ENCODE measurements at regions not wholly inside any gene's neighbourhood (a gene's known extent, or its start where the extent isn't known, plus 50 kb on each side); places are given as distances from the start of the nearest gene placed in this dataset.
"Not testable (repeated sequence)": the region's sequence is repeated elsewhere in the genome, so short reads cannot be mapped to it uniquely, and the experiment has no call there.

GRCh38 chr13:69623973-69624372 lies 483.7 kb upstream of the ATXN8OS start:
- no peak for ATAC-seq
- no peaks in the 10 kb centered on the region for H3K4me1 ChIP-seq
- H3K27me3 ChIP-seq (ENCODE audit: low read depth): no peaks in the 10 kb centered on the region
- DNase-seq: no peak
- TF ChIP-seq, protein P1, sequence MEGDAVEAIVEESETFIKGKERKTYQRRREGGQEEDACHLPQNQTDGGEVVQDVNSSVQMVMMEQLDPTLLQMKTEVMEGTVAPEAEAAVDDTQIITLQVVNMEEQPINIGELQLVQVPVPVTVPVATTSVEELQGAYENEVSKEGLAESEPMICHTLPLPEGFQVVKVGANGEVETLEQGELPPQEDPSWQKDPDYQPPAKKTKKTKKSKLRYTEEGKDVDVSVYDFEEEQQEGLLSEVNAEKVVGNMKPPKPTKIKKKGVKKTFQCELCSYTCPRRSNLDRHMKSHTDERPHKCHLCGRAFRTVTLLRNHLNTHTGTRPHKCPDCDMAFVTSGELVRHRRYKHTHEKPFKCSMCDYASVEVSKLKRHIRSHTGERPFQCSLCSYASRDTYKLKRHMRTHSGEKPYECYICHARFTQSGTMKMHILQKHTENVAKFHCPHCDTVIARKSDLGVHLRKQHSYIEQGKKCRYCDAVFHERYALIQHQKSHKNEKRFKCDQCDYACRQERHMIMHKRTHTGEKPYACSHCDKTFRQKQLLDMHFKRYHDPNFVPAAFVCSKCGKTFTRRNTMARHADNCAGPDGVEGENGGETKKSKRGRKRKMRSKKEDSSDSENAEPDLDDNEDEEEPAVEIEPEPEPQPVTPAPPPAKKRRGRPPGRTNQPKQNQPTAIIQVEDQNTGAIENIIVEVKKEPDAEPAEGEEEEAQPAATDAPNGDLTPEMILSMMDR (IDR thresholded peaks at IDR 0.05): no peak
- H3K27ac ChIP-seq: no peak overlapping the region
- H3K4me3 ChIP-seq: no peak overlapping the region
- H3K36me3 ChIP-seq: no peaks in the 10 kb centered on the region
- no peaks in the 10 kb centered on the region for H3K9me3 ChIP-seq
- intact Hi-C loops (cut with DNase I): no loop called here

DNA sequence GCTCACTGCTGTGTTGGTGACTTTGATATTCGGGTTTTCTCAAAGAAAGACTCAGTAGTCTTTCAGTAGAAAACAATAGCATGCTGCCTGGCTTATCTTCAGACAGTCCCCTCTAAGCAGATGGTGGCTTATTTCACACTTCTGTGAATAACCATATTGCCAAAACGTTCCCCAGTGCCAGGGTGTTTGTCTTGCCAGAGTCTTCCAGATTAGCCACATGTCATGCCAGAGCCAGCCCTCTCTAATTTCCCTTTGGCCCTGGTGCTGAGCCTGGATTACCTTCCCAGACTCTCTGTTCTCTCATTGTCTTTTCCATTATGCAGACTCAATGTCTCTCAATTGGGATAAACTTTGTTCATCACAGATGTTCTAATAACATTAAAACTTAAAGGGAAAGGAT lies 488.0 kb upstream of the ATXN8OS start:
- no peaks in the 10 kb centered on the region for H3K9me3 ChIP-seq
- no peaks in the 10 kb centered on the region for H3K4me1 ChIP-seq
- DNase-seq: no peak
- H3K36me3 ChIP-seq: no peaks in the 10 kb centered on the region
- ATAC-seq: no peak
- H3K4me3 ChIP-seq: no peak overlapping the region
- intact Hi-C loops (cut with DNase I): no loop called here
- no peak overlapping the region for H3K27ac ChIP-seq
- no peaks in the 10 kb centered on the region for H3K27me3 ChIP-seq (ENCODE audit: low read depth)
- TF ChIP-seq, protein P1 (IDR thresholded peaks at IDR 0.05): no peak

DNA sequence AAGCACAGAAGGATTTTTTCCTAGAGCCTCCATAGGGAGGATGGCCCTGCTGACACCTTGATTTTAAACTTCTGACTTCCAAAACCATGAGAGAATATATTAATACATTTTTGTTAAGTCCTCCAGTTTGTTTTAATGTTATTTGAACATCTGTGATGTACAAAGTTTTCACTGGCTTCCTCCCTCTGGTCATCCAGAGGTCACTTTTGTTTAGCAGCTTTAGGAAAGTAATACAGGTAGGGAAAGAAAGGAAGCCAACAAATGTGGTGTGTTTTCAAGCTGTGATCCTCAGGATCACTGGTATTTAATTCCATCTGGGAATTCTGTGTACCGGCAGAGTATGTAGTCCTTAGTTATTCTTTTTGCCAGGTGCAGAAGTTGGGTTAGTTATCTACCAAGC lies 488.8 kb upstream of the ATXN8OS start:
- Histone ChIP-seq H3K27me3 (ENCODE audit: low read depth) (no peaks in the 10 kb centered on the region), H3K9me3 (no peaks in the 10 kb centered on the region), H3K4me3 (no peak overlapping the region), H3K36me3 (no peaks in the 10 kb centered on the region), H3K4me1 (no peaks in the 10 kb centered on the region), H3K27ac (no peak overlapping the region)
- DNase-seq: no peak
- intact Hi-C loops (cut with DNase I): no loop called here
- TF ChIP-seq, protein P1 (IDR thresholded peaks at IDR 0.05): no peak
- ATAC-seq: no peak

DNA sequence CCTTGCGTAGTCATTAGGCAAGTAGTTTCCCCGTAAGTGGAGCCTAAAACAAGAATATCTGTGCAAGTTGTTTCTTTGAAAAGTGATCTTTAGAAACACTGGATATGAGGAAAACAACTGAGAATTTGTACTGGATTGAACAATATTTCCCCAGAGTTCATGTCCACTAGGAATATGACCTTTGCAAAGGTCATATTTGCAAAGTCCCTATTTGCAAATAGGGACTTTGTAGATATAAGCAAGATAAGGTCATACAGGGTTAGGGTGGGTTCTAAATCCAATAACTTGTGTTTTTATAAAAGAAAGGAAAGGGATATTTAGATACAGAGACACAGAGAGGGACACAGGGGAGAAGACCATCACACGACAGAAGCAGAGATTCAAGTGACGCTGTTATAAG lies 489.2 kb upstream of the ATXN8OS start:
- TF ChIP-seq, protein P1 (IDR thresholded peaks at IDR 0.05): no peak
- no peaks in the 10 kb centered on the region for H3K27me3 ChIP-seq (ENCODE audit: low read depth)

GRCh38 chr13:69617587-69617986 lies 490.0 kb upstream of the ATXN8OS start:
- TF ChIP-seq, protein P1 (IDR thresholded peaks at IDR 0.05): no peak
- DNase-seq (no peak), ATAC-seq (no peak)
- H3K4me3 ChIP-seq: no peak overlapping the region
- H3K36me3 ChIP-seq: no peaks in the 10 kb centered on the region
- intact Hi-C loops (cut with DNase I): no loop called here
- H3K27me3 ChIP-seq (ENCODE audit: low read depth): no peaks in the 10 kb centered on the region
- no peaks in the 10 kb centered on the region for H3K9me3 ChIP-seq
- H3K4me1 ChIP-seq: no peaks in the 10 kb centered on the region
- H3K27ac ChIP-seq: no peak overlapping the region

More for the DNA sequence above, 489.2 kb upstream of the ATXN8OS start:
- Histone ChIP-seq H3K4me1 (no peaks in the 10 kb centered on the region), H3K36me3 (no peaks in the 10 kb centered on the region), H3K4me3 (no peak overlapping the region), H3K9me3 (no peaks in the 10 kb centered on the region), H3K27ac (no peak overlapping the region)
- intact Hi-C loops (cut with DNase I): no loop called here
- DNase-seq (no peak), ATAC-seq (no peak)

DNA sequence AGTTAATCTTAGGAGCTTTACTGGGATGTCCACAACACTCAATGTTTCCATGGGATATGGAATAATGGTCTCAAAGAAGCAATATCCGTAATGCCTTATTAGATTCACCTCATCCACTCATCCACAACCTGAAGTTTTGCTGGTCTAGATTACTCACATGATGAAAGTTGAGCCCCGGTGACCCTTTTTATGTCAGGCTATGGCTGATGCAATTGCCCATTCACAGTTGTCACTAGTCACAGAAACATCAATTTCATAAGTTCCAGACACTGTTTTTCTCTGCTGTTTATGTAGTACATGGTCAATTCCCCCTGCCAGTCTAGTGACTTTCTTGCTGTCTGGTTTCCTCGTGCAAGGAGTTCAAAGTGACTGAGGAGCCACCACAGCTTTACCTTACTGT lies 491.2 kb upstream of the ATXN8OS start:
- Histone ChIP-seq H3K36me3 (no peaks in the 10 kb centered on the region), H3K27ac (no peak overlapping the region), H3K4me3 (no peak overlapping the region), H3K9me3 (no peaks in the 10 kb centered on the region), H3K4me1 (no peaks in the 10 kb centered on the region), H3K27me3 (ENCODE audit: low read depth) (no peaks in the 10 kb centered on the region)
- DNase-seq (no peak), ATAC-seq (no peak)
- intact Hi-C loops (cut with DNase I): no loop called here
- TF ChIP-seq, protein P1 (IDR thresholded peaks at IDR 0.05): no peak

GRCh38 chr13:69615055-69615454 lies 492.6 kb upstream of the ATXN8OS start:
- H3K4me1 ChIP-seq; ATAC-seq; H3K9me3 ChIP-seq; DNase-seq; H3K36me3 ChIP-seq; intact Hi-C loops (cut with DNase I); H3K4me3 ChIP-seq; H3K27ac ChIP-seq; H3K27me3 ChIP-seq (ENCODE audit: low read depth): not testable (repeated sequence)

Measured in lower lobe of right lung (tissue), 2 donors.